AG08396 (cell line): ENCODE measurements at regions not wholly inside any gene's neighbourhood (a gene's known extent, or its start where the extent isn't known, plus 50 kb on each side); places are given as distances from the start of the nearest gene placed in this dataset.
"Not testable (repeated sequence)": the region's sequence is repeated elsewhere in the genome, so short reads cannot be mapped to it uniquely, and the experiment has no call there.

Experiments used
- DNase-seq: peaks from one replicate; pipeline ENCODE4 v3.0.0; 2012; ENCODE audit warnings: low spot score, mixed read lengths

- DNase-seq: no peak
Measured at GRCh38 chr4:162943263-162943662, 223.4 kb downstream of the NAF1 start.

- DNase-seq: no peak
Measured at GRCh38 chr4:162938738-162939485, 227.8 kb downstream of the NAF1 start.

GRCh38 chr4:162935214-162935613 lies 231.5 kb downstream of the NAF1 start:
- DNase-seq: no peak

- no peak for DNase-seq
Measured at GRCh38 chr4:162931286-162931685, 235.4 kb downstream of the NAF1 start.

- DNase-seq: no peak
Measured at GRCh38 chr4:162921178-162921785, 245.4 kb downstream of the NAF1 start.

- no peak for DNase-seq
Measured at GRCh38 chr4:162920649-162921048, 246.0 kb downstream of the NAF1 start.

GRCh38 chr4:162912482-162912881 lies 254.2 kb downstream of the NAF1 start:
- no peak for DNase-seq

- no peak for DNase-seq
Measured at GRCh38 chr4:162911349-162911748, 255.3 kb downstream of the NAF1 start.

- DNase-seq: no peak
Measured at GRCh38 chr4:162909952-162910351, 256.7 kb downstream of the NAF1 start.

- no peak for DNase-seq
Measured at GRCh38 chr4:162894387-162894786, 272.3 kb downstream of the NAF1 start.

GRCh38 chr4:162891788-162892707 lies 274.6 kb downstream of the NAF1 start:
- DNase-seq: no peak

- DNase-seq: no peak
Measured at GRCh38 chr4:162878096-162878495, 288.6 kb downstream of the NAF1 start.

- no peak for DNase-seq
Measured at GRCh38 chr4:162874748-162875147, 291.9 kb downstream of the NAF1 start.

GRCh38 chr4:162871990-162872389 lies 294.7 kb downstream of the NAF1 start:
- no peak for DNase-seq

GRCh38 chr4:162869157-162869556 lies 297.5 kb downstream of the NAF1 start:
- DNase-seq: no peak

GRCh38 chr4:162866565-162866964 lies 300.1 kb downstream of the NAF1 start:
- no peak for DNase-seq

- DNase-seq: no peak
Measured at GRCh38 chr4:162865102-162865501, 301.6 kb downstream of the NAF1 start.

GRCh38 chr4:162853788-162854187 lies 312.9 kb downstream of the NAF1 start:
- DNase-seq: no peak

- no peak for DNase-seq
Measured at GRCh38 chr4:162852642-162853041, 314.0 kb downstream of the NAF1 start.

GRCh38 chr4:162851241-162851758 lies 315.4 kb downstream of the NAF1 start:
- not testable (repeated sequence) for DNase-seq

- no peak for DNase-seq
Measured at GRCh38 chr4:162849937-162850336, 316.8 kb downstream of the NAF1 start.

- DNase-seq: no peak
Measured at GRCh38 chr4:162847945-162848549, 318.6 kb downstream of the NAF1 start.
